ENCODE measurements at regions not wholly inside any gene's neighbourhood (a gene's known extent, or its start where the extent isn't known, plus 50 kb on each side); places are given as distances from the start of the nearest gene placed in this dataset.

GRCh38 chr1:82752046-82752445, 951.3 kb downstream of the ADGRL2 start:
- Histone ChIP-seq H3K27me3 (replicated peaks in 1 of 2; ENCODE audit: control insufficient read depth in 2 of 2, insufficient read depth in 2 of 2, low read length in 1 of 2) (no peaks in the 10 kb centered on the region), H3K36me3 (ENCODE audit: control insufficient read depth in 2 of 2, insufficient read depth in 2 of 2, low read length in 1 of 2) (no peaks in the 10 kb centered on the region), H3K4me2 (ENCODE audit: control insufficient read depth, insufficient read depth) (no peak overlapping the region), H3K79me2 (ENCODE audit: control insufficient read depth, insufficient read depth, low read length) (no peaks in the 10 kb centered on the region), H3K9me3 (replicated peaks; ENCODE audit: control insufficient read depth, insufficient read depth, low read length) (no peaks in the 10 kb centered on the region), H3K9ac (ENCODE audit: control insufficient read depth, insufficient read depth, low read length) (no peak overlapping the region), H3K4me1 (ENCODE audit: control insufficient read depth, insufficient read depth, low read length) (no peaks in the 10 kb centered on the region), H3K27ac (ENCODE audit: control insufficient read depth, insufficient read depth) (no peak overlapping the region), H3K4me3 (no peak overlapping the region), H4K20me1 (ENCODE audit: control insufficient read depth, insufficient read depth) (no peaks in the 10 kb centered on the region), H2AFZ (ENCODE audit: control insufficient read depth, low read depth, low read length) (no peak overlapping the region)
- SMC1A ChIA-PET (ENCODE audit: uncharacterized antibody, unreplicated experiment): no interaction called here
- TF ChIP-seq GATAD2B (conservative IDR thresholded peaks at IDR 0.05; ENCODE audit: low read depth) (no peak), HSF1 (IDR thresholded peaks at IDR 0.05; ENCODE audit: low read depth, low read length) (no peak), RB1 (IDR thresholded peaks at IDR 0.05; ENCODE audit: borderline replicate concordance) (no peak), IRF4 (IDR thresholded peaks at IDR 0.05; ENCODE audit: low read depth, low read length) (no peak), SMC3 (IDR thresholded peaks at IDR 0.05; ENCODE audit: borderline replicate concordance, low read length) (no peak), TCF12 (IDR thresholded peaks at IDR 0.05; ENCODE audit: low read depth, low read length) (no peak), NBN (IDR thresholded peaks at IDR 0.05) (no peak), SIX5 (IDR thresholded peaks at IDR 0.05; ENCODE audit: low read depth, low read length, severe bottlenecking) (no peak), ZBTB4 (CRISPR knock-in tag; IDR thresholded peaks at IDR 0.05) (no peak), REST (IDR thresholded peaks at IDR 0.05; ENCODE audit: low read depth, low read length) (no peak), BRCA1 (IDR thresholded peaks at IDR 0.05; ENCODE audit: low read depth, low read length) (no peak), PML (IDR thresholded peaks at IDR 0.05; ENCODE audit: low read length) (no peak), PBX3 (IDR thresholded peaks at IDR 0.05; ENCODE audit: insufficient replicate concordance, low read depth, low read length) (no peak), TARDBP (IDR thresholded peaks at IDR 0.05; ENCODE audit: borderline replicate concordance) (no peak), ZZZ3 (IDR thresholded peaks at IDR 0.05; ENCODE audit: control insufficient read depth, insufficient read length, low read depth) (no peak)
- no peak for ATAC-seq
- intact Hi-C loops (cut with micrococcal nuclease; ENCODE audit: unreplicated experiment) (no loop called here), in situ Hi-C loops (cut with MboI) (no loop called here)
- FAIRE-seq: no peak
- 29% methylated on average over 3 of the region's 3 CpGs for WGBS (ENCODE audit: insufficient coverage, insufficient replicate concordance, low lambda C conversion rate, missing lambda C conversion rate)
- POLR2A ChIA-PET: no interaction called here
- RAD21 ChIA-PET (ENCODE audit: unreplicated experiment): no interaction called here
- no peak for DNase-seq (ENCODE audit: low read depth, low spot score)
- CTCF ChIA-PET: no interaction called here
- BruUV-seq (replicated peaks): no TSS peak
